Spleen (tissue), 11 donors: ENCODE measurements at regions not wholly inside any gene's neighbourhood (a gene's known extent, or its start where the extent isn't known, plus 50 kb on each side); places are given as distances from the start of the nearest gene placed in this dataset.

Experiments
- DNase-seq: peaks from one replicate; pipeline ENCODE4 v3.0.0-alpha.2; 2020
- H3K27ac ChIP-seq, 8 donors: fragments of 200-600 bp; sonication (generic) in 7 of 8; 1 replicate in 4 of 8; 2 replicates in 4 of 8; pipeline versions ENCODE4 v1.5.0 to v1.8.0; 2016 to 2021; ENCODE audit warnings: inconsistent platforms in 4 of 8, mild to moderate bottlenecking in 4 of 8, moderate library complexity in 1 of 8
- H3K27me3 ChIP-seq, 7 donors: fragments of 200-600 bp; sonication (generic) in 6 of 7; replicated peaks in 1 of 7; 1 replicate in 4 of 7; 2 replicates in 3 of 7; pipeline versions ENCODE4 v1.5.0 to v1.8.0; 2016 to 2021; ENCODE audit warnings: inconsistent platforms in 3 of 7, mild to moderate bottlenecking in 1 of 7
- H3K36me3 ChIP-seq, 6 donors: fragments of 200-600 bp; sonication (generic) in 5 of 6; 1 replicate in 4 of 6; 2 replicates in 2 of 6; pipeline versions ENCODE4 v1.5.0 to v1.8.0; 2016 to 2021; ENCODE audit warnings: inconsistent platforms in 2 of 6
- H3K4me1 ChIP-seq, 6 donors: fragments of 200-600 bp; sonication (generic) in 5 of 6; 1 replicate in 3 of 6; 2 replicates in 3 of 6; pipeline versions ENCODE4 v1.5.0 to v1.8.0; 2016 to 2021; ENCODE audit warnings: inconsistent platforms in 3 of 6
- H3K4me3 ChIP-seq, 8 donors: fragments of 200-600 bp; sonication (generic) in 7 of 8; 1 replicate in 4 of 8; 2 replicates in 4 of 8; pipeline versions ENCODE4 v1.5.0 to v1.8.0; 2016 to 2021; ENCODE audit warnings: inconsistent platforms in 4 of 8, mild to moderate bottlenecking in 4 of 8, moderate library complexity in 2 of 8
- H3K9me3 ChIP-seq, 8 donors: fragments of 200-600 bp; sonication (generic) in 7 of 8; 1 replicate in 4 of 8; 2 replicates in 4 of 8; pipeline versions ENCODE4 v1.5.0 to v1.8.0; 2016 to 2021; ENCODE audit warnings: inconsistent platforms in 4 of 8
- CTCF ChIP-seq, 11 experiments: fragments of 200-600 bp in 7 of 11; fragments of 450-650 bp in 4 of 11; sonication (generic) in 4 of 11; IDR thresholded peaks in 8 of 11; conservative IDR thresholded peaks in 3 of 11; 1 replicate in 7 of 11; 2 replicates in 4 of 11; pipeline versions ENCODE4 v1.4.0 to v1.8.0; 2016 to 2021; ENCODE audit warnings: antibody characterized with exemption in 11 of 11, inconsistent platforms in 4 of 11, mild to moderate bottlenecking in 1 of 11
- POLR2A ChIP-seq, 3 donors: fragments of 450-650 bp; IDR thresholded peaks; one replicate each; pipeline ENCODE4 v1.5.1; 2017; ENCODE audit warnings: antibody characterized with exemption in 3 of 3, mild to moderate bottlenecking in 1 of 3
- POLR2AphosphoS5 ChIP-seq, 3 donors: sonication (generic); formaldehyde crosslinking; IDR thresholded peaks; one replicate each; pipeline ENCODE4 v1.5.1; 2017; ENCODE audit warnings: antibody characterized with exemption in 3 of 3
- WGBS, 5 donors: extraction: QIAGEN DNeasy Blood & Tissue Kit in 3 of 5; methylation state at CpG; one replicate each; pipeline versions ENCODE4 v1.1.5 to v1.1.7; 2013 to 2018; 5-methylcytosine and 5-hydroxymethylcytosine counted together
- intact Hi-C: fragments of 100-400 bp; cut with DNase I; formaldehyde crosslinking; loops from one replicate; pipeline ENCODE4 v1.15.0; 2023; ENCODE audit warnings: low total_unique reads
- donor health status: healthy with polysubstance abuse.
- donor health status: DM: no; HTN: no; CAD: no; lungs with moderate emphysema.
- donor health status: DM: no; HTN: no; CAD: no.
- donor health status: Bipolar disorder and iron deficiency.
- donor health status: healthy.
- donor health status: DM: no; HTN: no; CAD: no.
- donor health status: DM: yes; HTN: yes; CAD: no.

- intact Hi-C loops: no loop called here
- H3K36me3 ChIP-seq: no peaks in the 10 kb centered on the region
- no peak for DNase-seq
- no peak overlapping the region for H3K27ac ChIP-seq
- TF ChIP-seq POLR2AphosphoS5 (IDR thresholded peaks at IDR 0.05): no peak
- no peak for TF ChIP-seq CTCF (IDR thresholded peaks at IDR 0.05 in 8 of 11, conservative IDR thresholded peaks at IDR 0.05 in 3 of 11)
- no peak for TF ChIP-seq POLR2A (IDR thresholded peaks at IDR 0.05)
- no peaks in the 10 kb centered on the region for H3K27me3 ChIP-seq
- no peaks in the 10 kb centered on the region for H3K9me3 ChIP-seq
- peaks cover 0 to 2% (median 0%) of the 10 kb centered on the region in 6 donors for H3K4me1 ChIP-seq
- H3K4me3 ChIP-seq: no peak overlapping the region
Measured at GRCh38 chr11:100555931-100556330, 131.2 kb upstream of the ARHGAP42 start.

GRCh38 chr11:100556781-100557180 lies 130.3 kb upstream of the ARHGAP42 start:
- WGBS, 5 donors: 43 to 76% (median 68%) methylated on average over 1 of the region's 1 CpG

GRCh38 chr11:100557830-100558611 lies 129.1 kb upstream of the ARHGAP42 start:
- intact Hi-C loops: no loop called here
- 71 to 81% (median 79%) methylated on average over 8 of the region's 8 CpGs for WGBS, 5 donors
- H3K4me3 ChIP-seq: no peak overlapping the region

More at GRCh38 chr11:100556781-100557180, 130.3 kb upstream of the ARHGAP42 start:
- Histone ChIP-seq H3K27ac (peak overlapping the region in 1 of 8 donors; percentile 0), H3K9me3 (no peaks in the 10 kb centered on the region), H3K27me3 (no peaks in the 10 kb centered on the region), H3K36me3 (no peaks in the 10 kb centered on the region), H3K4me3 (no peak overlapping the region), H3K4me1 (peaks cover 0 to 2% (median 0%) of the 10 kb centered on the region in 6 donors)
- TF ChIP-seq POLR2AphosphoS5 (IDR thresholded peaks at IDR 0.05) (no peak), CTCF (IDR thresholded peaks at IDR 0.05 in 8 of 11, conservative IDR thresholded peaks at IDR 0.05 in 3 of 11) (no peak), POLR2A (IDR thresholded peaks at IDR 0.05) (no peak)
- intact Hi-C loops: no loop called here
- DNase-seq: no peak

More at GRCh38 chr11:100557830-100558611, 129.1 kb upstream of the ARHGAP42 start:
- Histone ChIP-seq H3K36me3 (no peaks in the 10 kb centered on the region), H3K27me3 (no peaks in the 10 kb centered on the region), H3K27ac (no peak overlapping the region), H3K4me1 (peaks cover 0 to 2% (median 0%) of the 10 kb centered on the region in 6 donors), H3K9me3 (no peaks in the 10 kb centered on the region)
- no peak for DNase-seq
- TF ChIP-seq CTCF (IDR thresholded peaks at IDR 0.05 in 8 of 11, conservative IDR thresholded peaks at IDR 0.05 in 3 of 11) (no peak), POLR2AphosphoS5 (IDR thresholded peaks at IDR 0.05) (no peak)
